DMS153 treated with DMSO at 0.1 percent for 48 hours (cell line): ENCODE measurements at regions not wholly inside any gene's neighbourhood (a gene's known extent, or its start where the extent isn't known, plus 50 kb on each side); places are given as distances from the start of the nearest gene placed in this dataset.
"Not testable (repeated sequence)": the region's sequence is repeated elsewhere in the genome, so short reads cannot be mapped to it uniquely, and the experiment has no call there.

Source experiments
- DNase-seq: peaks from one replicate; lab custom pipeline; 2025; ENCODE audit not compliant: unreplicated experiment; lab: John Stamatoyannopoulos, UW

GRCh38 chr1:20432341-20432740, 53.7 kb downstream of the CAMK2N1 start:
- DNase-seq = no peak

- no peak for DNase-seq
These were observed 54.9 kb downstream of the CAMK2N1 start for GRCh38 chr1:20431176-20431460.

GRCh38 chr1:20430355-20431175, 55.4 kb downstream of the CAMK2N1 start:
- peak; percentile 10 for DNase-seq

- DNase-seq = no peak
These were observed 56.7 kb downstream of the CAMK2N1 start for GRCh38 chr1:20429296-20429695.

GRCh38 chr1:20428841-20429240, 57.2 kb downstream of the CAMK2N1 start:
- DNase-seq = no peak

- no peak for DNase-seq
These were observed 59.1 kb downstream of the CAMK2N1 start for GRCh38 chr1:20426923-20427322.

- DNase-seq = no peak
These were observed 59.6 kb downstream of the CAMK2N1 start for GRCh38 chr1:20426371-20426770.

DNA sequence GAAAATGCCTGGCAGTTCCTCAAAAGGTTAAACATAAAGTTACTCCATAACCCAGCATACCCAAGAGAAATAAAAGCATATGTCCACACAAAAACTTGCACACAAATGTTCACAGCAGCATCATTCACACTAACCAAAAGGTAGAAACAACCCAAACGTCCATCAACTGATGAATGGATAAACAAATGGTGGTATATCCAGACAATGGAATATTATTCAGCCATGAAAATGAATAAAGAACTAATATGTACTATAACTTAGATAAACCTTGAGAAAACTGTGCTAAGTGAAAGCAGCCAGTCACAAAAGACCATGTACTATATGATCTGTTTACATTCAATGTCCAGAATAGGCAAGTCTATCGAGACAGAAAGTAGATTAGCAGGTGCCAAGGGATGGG, 60.4 kb downstream of the CAMK2N1 start:
- DNase-seq = no peak

- no peak for DNase-seq
These were observed 62.7 kb downstream of the CAMK2N1 start for GRCh38 chr1:20423169-20423795.

DNA sequence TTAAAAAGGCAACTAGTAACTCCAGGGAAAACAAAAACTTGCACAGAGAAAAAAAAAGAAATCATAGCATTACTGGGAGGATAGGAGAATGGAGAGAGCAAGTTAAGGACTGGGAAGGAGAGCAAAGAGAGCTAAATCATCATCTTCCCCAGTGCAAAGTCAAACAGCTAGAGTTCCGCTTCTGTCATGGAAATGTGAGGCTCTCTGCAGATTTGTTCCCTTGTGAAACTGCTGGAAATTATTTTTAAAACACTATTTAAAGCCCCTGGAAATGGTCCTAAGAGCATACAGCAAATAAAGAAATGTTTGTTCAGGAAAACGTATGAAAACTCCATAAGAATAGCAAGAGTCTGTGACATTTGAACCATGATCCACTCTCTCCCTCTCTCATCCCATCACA, 64.6 kb downstream of the CAMK2N1 start:
- no peak for DNase-seq

DNA sequence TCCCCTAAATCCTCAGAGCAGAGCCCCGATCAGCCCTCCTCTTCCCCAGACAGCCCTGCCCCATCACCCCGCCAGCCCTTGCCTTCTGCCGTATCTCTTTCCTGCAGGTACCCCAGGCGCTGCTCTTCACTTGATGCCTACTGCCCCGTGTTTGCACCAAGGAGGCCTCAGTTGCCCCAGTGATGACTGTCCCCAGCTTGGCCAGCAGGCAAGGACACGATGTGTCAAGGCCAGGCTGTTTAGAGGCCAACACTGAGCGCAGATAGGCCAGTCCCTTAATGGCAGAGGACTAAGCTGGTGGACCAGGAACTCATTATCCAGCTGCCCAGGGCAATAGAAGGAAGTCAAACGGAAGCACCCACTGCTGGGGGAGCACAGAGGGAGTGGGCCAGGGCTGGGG, 68.4 kb downstream of the CAMK2N1 start:
- no peak for DNase-seq

DNA sequence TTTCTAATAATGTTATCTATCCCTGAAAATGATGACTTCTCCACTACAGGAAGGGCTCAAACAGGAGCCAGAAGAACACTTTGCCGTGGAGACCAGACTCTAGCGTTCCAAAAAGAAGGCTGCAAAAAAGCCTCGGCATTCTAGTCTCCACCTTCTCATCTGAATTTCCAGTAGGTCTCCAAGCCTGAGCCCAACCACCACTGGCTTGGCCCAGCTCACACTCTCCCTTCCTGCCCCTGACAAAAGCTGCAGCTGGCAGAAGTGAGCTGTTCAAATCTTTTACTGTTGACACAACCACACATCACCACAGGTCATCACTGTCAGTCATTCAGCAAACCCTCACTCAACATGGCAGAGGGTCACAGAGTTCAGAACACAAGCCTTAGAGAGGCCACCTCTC, 69.3 kb downstream of the CAMK2N1 start:
- no peak for DNase-seq

- DNase-seq = no peak
These were observed 72.3 kb downstream of the CAMK2N1 start for GRCh38 chr1:20413776-20414140.

- no peak for DNase-seq
These were observed 72.8 kb downstream of the CAMK2N1 start for GRCh38 chr1:20413136-20413775.

GRCh38 chr1:20411196-20411980, 74.6 kb downstream of the CAMK2N1 start:
- no peak for DNase-seq

- no peak for DNase-seq
These were observed 75.5 kb downstream of the CAMK2N1 start for GRCh38 chr1:20410503-20410902.

- DNase-seq = no peak
These were observed 76.0 kb downstream of the CAMK2N1 start for GRCh38 chr1:20409971-20410370.

DNA sequence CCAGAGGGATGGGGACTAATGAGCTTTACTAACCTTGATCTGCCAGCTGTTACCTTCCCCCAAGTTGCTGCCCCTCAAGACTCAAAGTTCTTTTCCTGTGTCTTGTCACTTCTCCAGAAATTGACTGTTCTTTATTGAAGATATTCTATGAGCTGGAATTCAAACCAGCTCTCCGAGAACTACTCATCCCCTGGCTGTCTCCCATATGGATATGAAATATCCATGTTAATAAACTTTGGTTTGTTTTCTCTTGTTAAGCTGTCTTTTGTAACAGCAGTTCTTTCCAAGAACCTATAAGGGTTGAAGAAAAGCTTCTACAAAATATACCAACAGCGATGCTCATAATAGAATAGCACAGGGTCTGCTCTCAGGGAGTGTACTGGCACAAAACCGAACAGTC, 77.0 kb downstream of the CAMK2N1 start:
- DNase-seq = no peak

GRCh38 chr1:20408133-20408650, 77.8 kb downstream of the CAMK2N1 start:
- DNase-seq = not testable (repeated sequence)

GRCh38 chr1:20405893-20406604, 80.0 kb downstream of the CAMK2N1 start:
- peak; percentile 57 for DNase-seq
